GM23338 (cell line): ENCODE measurements at regions not wholly inside any gene's neighbourhood (a gene's known extent, or its start where the extent isn't known, plus 50 kb on each side); places are given as distances from the start of the nearest gene placed in this dataset.

ENCODE experiments used
- POLR2AphosphoS5 ChIP-seq: IDR thresholded peaks from 2 replicates; pipeline ENCODE4 v1.6.1; 2016; ENCODE audit warnings: antibody characterized with exemption, low read depth
- TF ChIP-seq, protein P1 (sequence below), 2 experiments: fragments of 200-600 bp in 1 of 2; sonication (generic) in 1 of 2; conservative IDR thresholded peaks; 2 replicates each; pipeline versions ENCODE4 v1.5.1 to v1.6.1; 2016 to 2017; ENCODE audit warnings: antibody characterized with exemption in 2 of 2, low read depth in 2 of 2, mild to moderate bottlenecking in 2 of 2, moderate library complexity in 1 of 2
- TF ChIP-seq, protein P2 (sequence below): IDR thresholded peaks from one replicate; pipeline ENCODE4 v1.6.1; 2018; ENCODE audit warnings: antibody characterized with exemption; ENCODE audit not compliant: unreplicated experiment

- TF ChIP-seq POLR2AphosphoS5 = no peak
- TF ChIP-seq, protein P1, sequence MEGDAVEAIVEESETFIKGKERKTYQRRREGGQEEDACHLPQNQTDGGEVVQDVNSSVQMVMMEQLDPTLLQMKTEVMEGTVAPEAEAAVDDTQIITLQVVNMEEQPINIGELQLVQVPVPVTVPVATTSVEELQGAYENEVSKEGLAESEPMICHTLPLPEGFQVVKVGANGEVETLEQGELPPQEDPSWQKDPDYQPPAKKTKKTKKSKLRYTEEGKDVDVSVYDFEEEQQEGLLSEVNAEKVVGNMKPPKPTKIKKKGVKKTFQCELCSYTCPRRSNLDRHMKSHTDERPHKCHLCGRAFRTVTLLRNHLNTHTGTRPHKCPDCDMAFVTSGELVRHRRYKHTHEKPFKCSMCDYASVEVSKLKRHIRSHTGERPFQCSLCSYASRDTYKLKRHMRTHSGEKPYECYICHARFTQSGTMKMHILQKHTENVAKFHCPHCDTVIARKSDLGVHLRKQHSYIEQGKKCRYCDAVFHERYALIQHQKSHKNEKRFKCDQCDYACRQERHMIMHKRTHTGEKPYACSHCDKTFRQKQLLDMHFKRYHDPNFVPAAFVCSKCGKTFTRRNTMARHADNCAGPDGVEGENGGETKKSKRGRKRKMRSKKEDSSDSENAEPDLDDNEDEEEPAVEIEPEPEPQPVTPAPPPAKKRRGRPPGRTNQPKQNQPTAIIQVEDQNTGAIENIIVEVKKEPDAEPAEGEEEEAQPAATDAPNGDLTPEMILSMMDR (conservative IDR thresholded peaks at IDR 0.05; ENCODE audit: low read depth in 2 of 2) = no peak
- TF ChIP-seq, protein P2, sequence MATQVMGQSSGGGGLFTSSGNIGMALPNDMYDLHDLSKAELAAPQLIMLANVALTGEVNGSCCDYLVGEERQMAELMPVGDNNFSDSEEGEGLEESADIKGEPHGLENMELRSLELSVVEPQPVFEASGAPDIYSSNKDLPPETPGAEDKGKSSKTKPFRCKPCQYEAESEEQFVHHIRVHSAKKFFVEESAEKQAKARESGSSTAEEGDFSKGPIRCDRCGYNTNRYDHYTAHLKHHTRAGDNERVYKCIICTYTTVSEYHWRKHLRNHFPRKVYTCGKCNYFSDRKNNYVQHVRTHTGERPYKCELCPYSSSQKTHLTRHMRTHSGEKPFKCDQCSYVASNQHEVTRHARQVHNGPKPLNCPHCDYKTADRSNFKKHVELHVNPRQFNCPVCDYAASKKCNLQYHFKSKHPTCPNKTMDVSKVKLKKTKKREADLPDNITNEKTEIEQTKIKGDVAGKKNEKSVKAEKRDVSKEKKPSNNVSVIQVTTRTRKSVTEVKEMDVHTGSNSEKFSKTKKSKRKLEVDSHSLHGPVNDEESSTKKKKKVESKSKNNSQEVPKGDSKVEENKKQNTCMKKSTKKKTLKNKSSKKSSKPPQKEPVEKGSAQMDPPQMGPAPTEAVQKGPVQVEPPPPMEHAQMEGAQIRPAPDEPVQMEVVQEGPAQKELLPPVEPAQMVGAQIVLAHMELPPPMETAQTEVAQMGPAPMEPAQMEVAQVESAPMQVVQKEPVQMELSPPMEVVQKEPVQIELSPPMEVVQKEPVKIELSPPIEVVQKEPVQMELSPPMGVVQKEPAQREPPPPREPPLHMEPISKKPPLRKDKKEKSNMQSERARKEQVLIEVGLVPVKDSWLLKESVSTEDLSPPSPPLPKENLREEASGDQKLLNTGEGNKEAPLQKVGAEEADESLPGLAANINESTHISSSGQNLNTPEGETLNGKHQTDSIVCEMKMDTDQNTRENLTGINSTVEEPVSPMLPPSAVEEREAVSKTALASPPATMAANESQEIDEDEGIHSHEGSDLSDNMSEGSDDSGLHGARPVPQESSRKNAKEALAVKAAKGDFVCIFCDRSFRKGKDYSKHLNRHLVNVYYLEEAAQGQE = no peak
Observed at GRCh38 chr5:138647261-138647788, 72.1 kb upstream of the HSPA9 start.
